ENCODE measurements at regions not wholly inside any gene's neighbourhood (a gene's known extent, or its start where the extent isn't known, plus 50 kb on each side); places are given as distances from the start of the nearest gene placed in this dataset.

DNA sequence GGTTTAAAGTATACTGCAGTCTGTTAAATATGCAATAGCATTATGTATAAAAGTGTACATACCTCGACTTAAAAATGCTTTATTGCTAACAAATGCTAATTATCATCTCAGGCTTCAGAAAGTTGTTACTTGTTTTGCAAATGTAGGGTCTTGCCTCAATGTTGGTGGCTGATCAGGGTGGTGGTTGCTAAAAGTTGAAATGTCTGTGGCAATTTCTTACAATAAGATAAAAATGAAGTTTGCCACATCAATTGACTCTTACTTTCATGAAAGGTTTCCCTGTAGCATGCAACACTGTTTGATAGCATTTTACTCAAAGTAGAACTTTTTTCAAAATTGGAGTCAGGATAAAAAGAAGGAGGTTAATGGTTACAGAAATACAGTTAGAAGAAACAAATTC is 407.7 kb upstream of the OR4E1 start:
- no peaks in the 10 kb centered on the region for H3K4me1 ChIP-seq (ENCODE audit: control insufficient read depth in 4 of 4, insufficient read depth in 4 of 4, low read length in 3 of 4)
- H3K36me3 ChIP-seq (ENCODE audit: control insufficient read depth in 4 of 4, insufficient read depth in 3 of 4, low read depth in 1 of 4, low read length in 3 of 4): no peaks in the 10 kb centered on the region
- no peaks in the 10 kb centered on the region for H3K9me3 ChIP-seq (ENCODE audit: control insufficient read depth in 4 of 4, low read length in 3 of 4)
- TF ChIP-seq, protein P1, sequence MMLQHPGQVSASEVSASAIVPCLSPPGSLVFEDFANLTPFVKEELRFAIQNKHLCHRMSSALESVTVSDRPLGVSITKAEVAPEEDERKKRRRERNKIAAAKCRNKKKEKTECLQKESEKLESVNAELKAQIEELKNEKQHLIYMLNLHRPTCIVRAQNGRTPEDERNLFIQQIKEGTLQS (IDR thresholded peaks at IDR 0.05): no peak
- TF ChIP-seq, protein P2, sequence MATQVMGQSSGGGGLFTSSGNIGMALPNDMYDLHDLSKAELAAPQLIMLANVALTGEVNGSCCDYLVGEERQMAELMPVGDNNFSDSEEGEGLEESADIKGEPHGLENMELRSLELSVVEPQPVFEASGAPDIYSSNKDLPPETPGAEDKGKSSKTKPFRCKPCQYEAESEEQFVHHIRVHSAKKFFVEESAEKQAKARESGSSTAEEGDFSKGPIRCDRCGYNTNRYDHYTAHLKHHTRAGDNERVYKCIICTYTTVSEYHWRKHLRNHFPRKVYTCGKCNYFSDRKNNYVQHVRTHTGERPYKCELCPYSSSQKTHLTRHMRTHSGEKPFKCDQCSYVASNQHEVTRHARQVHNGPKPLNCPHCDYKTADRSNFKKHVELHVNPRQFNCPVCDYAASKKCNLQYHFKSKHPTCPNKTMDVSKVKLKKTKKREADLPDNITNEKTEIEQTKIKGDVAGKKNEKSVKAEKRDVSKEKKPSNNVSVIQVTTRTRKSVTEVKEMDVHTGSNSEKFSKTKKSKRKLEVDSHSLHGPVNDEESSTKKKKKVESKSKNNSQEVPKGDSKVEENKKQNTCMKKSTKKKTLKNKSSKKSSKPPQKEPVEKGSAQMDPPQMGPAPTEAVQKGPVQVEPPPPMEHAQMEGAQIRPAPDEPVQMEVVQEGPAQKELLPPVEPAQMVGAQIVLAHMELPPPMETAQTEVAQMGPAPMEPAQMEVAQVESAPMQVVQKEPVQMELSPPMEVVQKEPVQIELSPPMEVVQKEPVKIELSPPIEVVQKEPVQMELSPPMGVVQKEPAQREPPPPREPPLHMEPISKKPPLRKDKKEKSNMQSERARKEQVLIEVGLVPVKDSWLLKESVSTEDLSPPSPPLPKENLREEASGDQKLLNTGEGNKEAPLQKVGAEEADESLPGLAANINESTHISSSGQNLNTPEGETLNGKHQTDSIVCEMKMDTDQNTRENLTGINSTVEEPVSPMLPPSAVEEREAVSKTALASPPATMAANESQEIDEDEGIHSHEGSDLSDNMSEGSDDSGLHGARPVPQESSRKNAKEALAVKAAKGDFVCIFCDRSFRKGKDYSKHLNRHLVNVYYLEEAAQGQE (IDR thresholded peaks at IDR 0.05): no peak
- TF ChIP-seq YY1 (IDR thresholded peaks at IDR 0.05): no peak
- TF ChIP-seq HNF4A (conservative IDR thresholded peaks at IDR 0.05): no peak
- TF ChIP-seq GABPA (IDR thresholded peaks at IDR 0.05 in 1 of 2, conservative IDR thresholded peaks at IDR 0.05 in 1 of 2): no peak
- TF ChIP-seq, protein P3, sequence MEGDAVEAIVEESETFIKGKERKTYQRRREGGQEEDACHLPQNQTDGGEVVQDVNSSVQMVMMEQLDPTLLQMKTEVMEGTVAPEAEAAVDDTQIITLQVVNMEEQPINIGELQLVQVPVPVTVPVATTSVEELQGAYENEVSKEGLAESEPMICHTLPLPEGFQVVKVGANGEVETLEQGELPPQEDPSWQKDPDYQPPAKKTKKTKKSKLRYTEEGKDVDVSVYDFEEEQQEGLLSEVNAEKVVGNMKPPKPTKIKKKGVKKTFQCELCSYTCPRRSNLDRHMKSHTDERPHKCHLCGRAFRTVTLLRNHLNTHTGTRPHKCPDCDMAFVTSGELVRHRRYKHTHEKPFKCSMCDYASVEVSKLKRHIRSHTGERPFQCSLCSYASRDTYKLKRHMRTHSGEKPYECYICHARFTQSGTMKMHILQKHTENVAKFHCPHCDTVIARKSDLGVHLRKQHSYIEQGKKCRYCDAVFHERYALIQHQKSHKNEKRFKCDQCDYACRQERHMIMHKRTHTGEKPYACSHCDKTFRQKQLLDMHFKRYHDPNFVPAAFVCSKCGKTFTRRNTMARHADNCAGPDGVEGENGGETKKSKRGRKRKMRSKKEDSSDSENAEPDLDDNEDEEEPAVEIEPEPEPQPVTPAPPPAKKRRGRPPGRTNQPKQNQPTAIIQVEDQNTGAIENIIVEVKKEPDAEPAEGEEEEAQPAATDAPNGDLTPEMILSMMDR (IDR thresholded peaks at IDR 0.05; ENCODE audit: low read depth, low read length, missing input control): no peak
- TF ChIP-seq, protein P4, sequence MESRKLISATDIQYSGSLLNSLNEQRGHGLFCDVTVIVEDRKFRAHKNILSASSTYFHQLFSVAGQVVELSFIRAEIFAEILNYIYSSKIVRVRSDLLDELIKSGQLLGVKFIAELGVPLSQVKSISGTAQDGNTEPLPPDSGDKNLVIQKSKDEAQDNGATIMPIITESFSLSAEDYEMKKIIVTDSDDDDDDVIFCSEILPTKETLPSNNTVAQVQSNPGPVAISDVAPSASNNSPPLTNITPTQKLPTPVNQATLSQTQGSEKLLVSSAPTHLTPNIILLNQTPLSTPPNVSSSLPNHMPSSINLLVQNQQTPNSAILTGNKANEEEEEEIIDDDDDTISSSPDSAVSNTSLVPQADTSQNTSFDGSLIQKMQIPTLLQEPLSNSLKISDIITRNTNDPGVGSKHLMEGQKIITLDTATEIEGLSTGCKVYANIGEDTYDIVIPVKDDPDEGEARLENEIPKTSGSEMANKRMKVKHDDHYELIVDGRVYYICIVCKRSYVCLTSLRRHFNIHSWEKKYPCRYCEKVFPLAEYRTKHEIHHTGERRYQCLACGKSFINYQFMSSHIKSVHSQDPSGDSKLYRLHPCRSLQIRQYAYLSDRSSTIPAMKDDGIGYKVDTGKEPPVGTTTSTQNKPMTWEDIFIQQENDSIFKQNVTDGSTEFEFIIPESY (IDR thresholded peaks at IDR 0.05): no peak
- TF ChIP-seq SP1 (IDR thresholded peaks at IDR 0.05): no peak
- no peak for TF ChIP-seq FOXA2 (IDR thresholded peaks at IDR 0.05)
- TF ChIP-seq HNF4G (IDR thresholded peaks at IDR 0.05): no peak
- TF ChIP-seq NR2F2 (IDR thresholded peaks at IDR 0.05): no peak
- TF ChIP-seq RXRA (IDR thresholded peaks at IDR 0.05): no peak
- no peak for TF ChIP-seq EGR1 (IDR thresholded peaks at IDR 0.05; ENCODE audit: low read depth in 2 of 2)
- TF ChIP-seq, protein P5, sequence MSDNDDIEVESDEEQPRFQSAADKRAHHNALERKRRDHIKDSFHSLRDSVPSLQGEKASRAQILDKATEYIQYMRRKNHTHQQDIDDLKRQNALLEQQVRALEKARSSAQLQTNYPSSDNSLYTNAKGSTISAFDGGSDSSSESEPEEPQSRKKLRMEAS (IDR thresholded peaks at IDR 0.05): no peak
- TF ChIP-seq RAD21 (IDR thresholded peaks at IDR 0.05): no peak
- TF ChIP-seq FOXA1 (IDR thresholded peaks at IDR 0.05): no peak
- no peak for TF ChIP-seq TAF1 (conservative IDR thresholded peaks at IDR 0.05)
- no peak overlapping the region for H3K9ac ChIP-seq (ENCODE audit: low read depth in 1 of 2, low read length in 2 of 2)
- no peak overlapping the region for H3K4me3 ChIP-seq (ENCODE audit: low read depth in 1 of 3, low read length in 3 of 3)
- H3K27me3 ChIP-seq (ENCODE audit: control insufficient read depth in 4 of 4, insufficient read depth in 4 of 4, low read length in 3 of 4): no peaks in the 10 kb centered on the region
- no peak for DNase-seq (ENCODE audit: low spot score)
- H3K27ac ChIP-seq (ENCODE audit: low read depth in 1 of 2, low read length in 2 of 2): no peak overlapping the region
- WGBS: 31% methylated on average over 1 of the region's 1 CpG

DNA sequence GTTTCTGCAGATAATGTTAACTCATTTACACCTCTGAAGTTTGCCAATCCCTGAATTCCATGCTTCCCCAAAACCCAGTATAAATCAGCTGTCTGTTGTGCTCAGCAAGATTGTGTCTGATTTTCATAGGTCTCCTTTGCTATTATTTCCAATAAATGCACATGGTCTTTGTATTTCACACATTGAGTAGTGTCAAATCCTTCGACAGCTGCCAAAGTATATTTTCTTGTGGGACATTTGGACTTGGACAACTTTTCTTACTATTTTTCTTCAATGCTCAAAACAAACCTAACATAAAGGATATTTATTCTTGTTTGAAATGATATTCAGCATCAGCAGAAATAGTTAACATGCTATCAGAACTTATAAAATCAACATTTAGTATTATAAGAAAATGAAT is 406.1 kb upstream of the OR4E1 start:
- no peak overlapping the region for H3K27ac ChIP-seq (ENCODE audit: low read depth in 1 of 2, low read length in 2 of 2)
- H3K4me3 ChIP-seq (ENCODE audit: low read depth in 1 of 3, low read length in 3 of 3): no peak overlapping the region
- DNase-seq (ENCODE audit: low spot score): no peak
- H3K4me1 ChIP-seq (ENCODE audit: control insufficient read depth in 4 of 4, insufficient read depth in 4 of 4, low read length in 3 of 4): no peaks in the 10 kb centered on the region
- H3K9me3 ChIP-seq (ENCODE audit: control insufficient read depth in 4 of 4, low read length in 3 of 4): no peaks in the 10 kb centered on the region
- no peak overlapping the region for H3K9ac ChIP-seq (ENCODE audit: low read depth in 1 of 2, low read length in 2 of 2)
- 75% methylated on average over 1 of the region's 1 CpG for WGBS
- TF ChIP-seq, protein P4 (IDR thresholded peaks at IDR 0.05): no peak
- TF ChIP-seq, protein P1 (IDR thresholded peaks at IDR 0.05): no peak
- TF ChIP-seq RAD21 (IDR thresholded peaks at IDR 0.05) (no peak), FOXA1 (IDR thresholded peaks at IDR 0.05) (no peak), HNF4A (conservative IDR thresholded peaks at IDR 0.05) (no peak), JUND (IDR thresholded peaks at IDR 0.05) (no peak), EGR1 (IDR thresholded peaks at IDR 0.05; ENCODE audit: low read depth in 2 of 2) (no peak), GABPA (IDR thresholded peaks at IDR 0.05 in 1 of 2, conservative IDR thresholded peaks at IDR 0.05 in 1 of 2) (no peak), FOXA2 (IDR thresholded peaks at IDR 0.05) (no peak), RXRA (IDR thresholded peaks at IDR 0.05) (no peak), TAF1 (conservative IDR thresholded peaks at IDR 0.05) (no peak), YY1 (IDR thresholded peaks at IDR 0.05) (no peak), NR2F2 (IDR thresholded peaks at IDR 0.05) (no peak)
- TF ChIP-seq, protein P5 (IDR thresholded peaks at IDR 0.05): no peak
- TF ChIP-seq, protein P3 (IDR thresholded peaks at IDR 0.05; ENCODE audit: low read depth, low read length, missing input control): no peak
- H3K36me3 ChIP-seq (ENCODE audit: control insufficient read depth in 4 of 4, insufficient read depth in 3 of 4, low read depth in 1 of 4, low read length in 3 of 4): no peaks in the 10 kb centered on the region
- no peaks in the 10 kb centered on the region for H3K27me3 ChIP-seq (ENCODE audit: control insufficient read depth in 4 of 4, insufficient read depth in 4 of 4, low read length in 3 of 4)

Data from liver (tissue), 8 donors.